ENCODE measurements at regions not wholly inside any gene's neighbourhood (a gene's known extent, or its start where the extent isn't known, plus 50 kb on each side); places are given as distances from the start of the nearest gene placed in this dataset.

DNA sequence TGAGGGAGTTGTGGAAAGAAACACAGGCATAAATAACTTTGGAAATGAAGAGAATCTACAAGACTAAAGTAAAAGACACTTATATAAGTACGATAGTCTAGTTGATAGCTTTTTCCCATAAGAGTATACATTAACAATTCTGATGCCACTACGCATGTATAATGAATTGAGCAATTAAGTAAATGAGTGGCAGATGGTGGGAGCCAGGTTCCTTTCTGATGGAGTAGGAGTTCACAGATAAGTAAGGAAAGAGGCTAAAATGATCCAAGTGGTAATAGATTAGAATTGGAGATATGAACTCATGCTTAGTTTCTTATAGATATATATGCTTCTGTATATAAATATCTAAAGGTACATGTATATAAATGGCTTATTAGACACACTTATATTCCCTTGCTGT lies 368.3 kb downstream of the FAM181B start:
- DNase-seq, result no peak

DNA sequence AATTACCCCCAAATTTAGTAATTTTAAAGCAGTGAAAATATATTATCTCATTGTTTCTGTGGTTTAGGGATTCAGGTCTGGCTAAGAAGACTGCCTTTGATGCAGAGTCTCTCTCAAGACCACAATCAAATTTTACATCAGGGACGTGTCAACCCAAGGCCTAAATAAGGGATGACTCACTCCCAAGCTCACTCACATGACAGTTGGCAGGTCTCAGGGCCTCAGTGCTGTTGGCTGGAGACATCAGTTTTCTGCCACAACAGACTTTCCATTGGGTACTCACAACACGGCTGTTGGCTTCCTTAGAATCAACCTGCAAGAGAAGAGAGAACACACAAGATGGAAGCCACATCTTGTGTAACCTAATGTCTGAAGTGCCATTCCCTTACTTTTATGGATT lies 377.3 kb downstream of the FAM181B start:
- no peak for DNase-seq

DNA sequence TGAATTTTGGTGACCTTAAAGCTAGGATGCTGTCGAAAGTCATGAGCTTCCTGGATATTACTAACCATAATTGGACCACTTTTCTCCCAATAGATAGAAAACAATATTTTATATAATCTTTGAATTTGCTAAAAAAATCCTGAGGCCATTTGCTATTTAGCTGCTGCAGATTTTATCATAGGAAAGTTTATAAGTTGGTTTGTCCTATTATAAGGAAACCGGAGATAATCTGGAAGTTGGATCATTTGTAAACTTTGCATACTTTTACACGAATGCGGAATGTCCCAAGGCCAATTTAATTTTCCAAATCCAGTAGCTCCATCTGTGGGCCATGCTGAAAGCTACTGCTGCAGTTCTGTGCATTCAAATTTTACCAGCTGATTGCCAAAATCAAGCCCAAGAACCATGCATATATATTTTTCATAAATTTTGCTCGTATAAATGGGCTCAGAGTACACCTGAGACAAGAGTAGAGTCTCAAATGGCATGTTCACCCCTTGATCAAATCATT lies 378.3 kb downstream of the FAM181B start:
- no peak for DNase-seq

DNA sequence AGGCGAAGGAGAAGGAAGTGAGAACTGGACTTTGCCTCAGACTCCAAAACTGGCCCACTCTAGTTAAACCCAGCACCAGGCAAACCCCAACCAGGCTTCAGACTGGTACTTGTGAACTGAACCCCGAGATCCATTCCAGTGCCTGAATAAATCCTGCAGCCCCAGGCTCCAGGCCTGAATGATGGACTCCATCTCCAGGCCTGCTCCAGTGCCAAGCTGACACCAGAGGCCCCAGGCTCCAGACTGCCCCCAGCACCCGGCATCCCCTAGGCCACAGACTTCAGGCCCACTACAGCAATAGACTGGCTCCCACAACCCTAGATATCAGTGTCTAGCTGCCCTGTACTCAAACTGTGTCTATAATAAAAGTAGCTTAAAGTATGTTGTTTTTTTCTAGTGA lies 406.8 kb downstream of the FAM181B start:
- DNase-seq, result no peak

DNA sequence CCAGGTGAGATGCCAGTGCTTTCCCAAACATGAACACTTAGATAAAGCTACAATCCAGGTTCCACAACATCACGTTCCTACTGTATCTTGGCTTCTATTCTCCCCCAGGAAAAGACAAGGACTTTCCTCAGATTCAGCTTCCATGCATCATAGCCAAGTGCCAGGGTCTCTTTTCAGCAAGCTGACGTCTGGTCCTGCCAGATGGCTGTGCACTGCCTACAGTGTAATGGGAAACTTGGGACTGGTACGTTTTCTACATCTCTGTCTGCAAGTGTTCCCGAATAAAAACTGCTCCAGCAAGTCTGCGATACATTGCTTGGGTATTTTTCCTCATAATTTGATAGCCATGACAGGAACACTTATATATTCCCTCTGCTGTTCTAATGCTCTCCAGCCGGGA lies 412.5 kb downstream of the FAM181B start:
- DNase-seq, result no peak

DNA sequence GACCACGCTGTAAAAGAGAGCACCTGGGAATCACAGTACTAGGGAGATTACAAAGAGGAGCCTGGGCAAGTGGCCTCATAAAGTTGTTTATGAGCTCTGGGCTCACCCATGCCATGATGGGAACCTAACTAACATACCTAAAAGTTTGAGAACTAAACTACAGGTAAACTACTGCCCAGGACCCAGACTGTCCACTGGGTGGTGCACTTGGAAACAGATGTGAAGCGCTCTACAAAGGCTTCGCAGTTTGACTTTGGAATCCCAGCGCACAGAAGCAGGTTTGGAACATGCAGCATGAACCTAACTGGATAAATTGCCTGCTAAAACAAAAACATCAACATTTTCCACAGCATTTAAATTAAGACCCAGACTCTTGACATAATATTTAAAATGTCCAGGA lies 418.6 kb downstream of the FAM181B start:
- no peak for DNase-seq

DNA sequence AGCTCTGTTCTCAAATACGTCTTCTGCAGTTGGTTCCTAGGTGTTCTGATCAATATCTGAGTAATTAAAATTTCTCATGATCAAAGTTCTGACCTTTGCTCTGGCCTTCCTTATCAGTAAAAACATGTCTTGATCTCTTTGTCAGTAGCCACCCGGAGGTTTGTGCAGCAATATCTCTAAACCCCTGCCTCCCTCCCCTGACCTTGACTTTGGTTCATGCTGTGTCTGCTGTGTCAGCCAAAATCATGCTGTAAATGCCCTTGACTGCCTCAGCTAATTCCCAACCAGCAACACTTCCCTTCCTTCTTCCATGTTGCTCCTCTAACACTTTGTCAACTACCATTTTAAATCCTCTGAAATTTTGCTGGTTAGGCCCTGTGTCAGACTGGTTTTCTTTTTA lies 424.7 kb downstream of the FAM181B start:
- DNase-seq, result no peak

DNA sequence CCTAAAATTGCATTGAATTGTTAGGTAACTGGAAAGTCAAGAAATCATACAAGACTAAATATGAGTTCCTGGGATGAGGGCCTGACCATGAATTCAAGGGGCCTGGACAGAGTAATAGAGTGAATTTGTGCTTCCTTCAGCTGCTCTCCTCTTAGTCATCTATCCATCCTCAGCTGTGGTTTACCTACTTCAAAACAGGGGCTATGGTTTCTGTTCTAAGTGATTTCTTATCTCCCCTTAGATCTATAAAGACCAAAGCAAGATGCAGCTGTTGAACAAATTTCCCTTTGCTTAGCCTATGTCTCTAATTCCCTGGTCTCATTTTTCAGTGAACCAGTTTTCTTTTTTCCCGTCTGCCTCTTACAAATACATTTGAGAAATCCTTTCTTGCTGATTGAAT lies 428.5 kb downstream of the FAM181B start:
- DNase-seq, result no peak

DNA sequence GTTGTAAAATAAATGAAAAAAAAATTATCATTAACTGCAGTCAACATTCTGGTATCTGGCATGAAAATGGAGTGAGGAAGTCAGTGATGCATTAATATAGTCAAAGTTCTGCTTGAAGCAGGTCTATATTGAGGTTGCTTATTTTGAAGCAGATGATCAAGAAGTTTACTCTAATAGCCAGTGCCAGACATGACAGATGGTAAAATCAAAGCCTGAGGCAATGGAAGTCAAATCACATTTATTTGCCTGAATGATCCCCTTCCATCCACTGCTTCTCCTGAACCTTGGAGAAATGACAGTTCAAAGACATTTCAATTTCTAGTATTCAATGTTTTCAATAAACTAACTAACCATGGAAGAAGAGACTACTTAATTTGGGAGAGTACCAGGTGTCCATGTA lies 430.0 kb downstream of the FAM181B start:
- DNase-seq, result no peak

DNA sequence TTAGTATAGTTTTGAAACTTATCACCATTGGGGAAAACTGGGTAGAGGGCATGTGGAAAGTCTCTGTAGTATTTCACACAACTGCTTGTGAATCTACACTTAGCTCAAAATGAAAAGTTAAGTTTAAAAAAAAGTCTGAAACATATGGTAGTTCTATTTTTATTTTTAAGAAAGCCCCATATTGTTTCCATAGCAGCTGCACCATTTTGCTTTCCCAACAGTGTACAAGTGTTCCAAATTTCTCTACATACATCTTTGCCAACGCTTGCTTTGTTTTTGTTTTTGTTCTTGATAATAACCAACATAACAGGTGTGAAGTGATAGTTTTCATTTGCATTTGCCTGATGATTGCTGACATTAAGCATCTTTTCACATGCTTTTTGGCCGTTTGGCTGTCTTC lies 445.2 kb downstream of the FAM181B start:
- DNase-seq, result no peak

DNA sequence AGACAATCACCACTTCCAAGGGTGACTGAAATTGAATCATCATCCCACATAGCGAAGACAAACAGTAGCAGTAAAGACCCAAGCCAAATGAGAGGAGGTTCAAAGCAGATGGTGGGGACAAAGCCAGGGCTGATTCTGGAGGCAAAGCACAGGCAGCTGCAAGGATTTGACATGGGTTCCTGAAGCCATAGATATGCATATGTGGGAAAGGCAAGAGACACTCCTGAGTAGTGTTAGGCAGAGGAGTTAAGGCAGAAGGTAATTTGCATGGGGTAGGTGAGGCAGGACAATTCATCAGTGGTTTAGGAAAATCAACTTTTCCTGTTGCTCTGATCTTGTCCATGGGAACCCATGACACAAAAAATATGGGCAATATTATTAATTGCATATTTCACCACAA lies 462.8 kb downstream of the FAM181B start:
- no peak for DNase-seq

DNA sequence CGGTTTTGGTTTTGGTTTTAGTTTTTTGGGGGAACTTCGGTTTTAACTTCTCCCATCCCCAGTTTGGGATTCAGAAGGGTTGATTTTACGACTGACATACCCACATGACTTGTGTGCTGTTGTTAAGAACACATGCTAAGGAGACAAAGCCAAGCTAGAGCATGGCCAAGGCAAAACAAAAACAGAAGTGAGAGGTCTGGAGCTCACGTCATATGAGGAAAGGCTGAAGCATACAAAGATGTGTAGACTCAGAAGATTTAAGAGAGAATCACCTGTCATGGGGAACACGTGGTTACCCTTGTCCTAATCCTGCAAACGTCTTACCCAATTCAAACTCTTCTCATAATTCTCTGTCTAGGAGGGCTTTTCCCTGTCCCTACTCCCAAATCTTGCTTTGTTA lies 465.0 kb downstream of the FAM181B start:
- no peak for DNase-seq

DNA sequence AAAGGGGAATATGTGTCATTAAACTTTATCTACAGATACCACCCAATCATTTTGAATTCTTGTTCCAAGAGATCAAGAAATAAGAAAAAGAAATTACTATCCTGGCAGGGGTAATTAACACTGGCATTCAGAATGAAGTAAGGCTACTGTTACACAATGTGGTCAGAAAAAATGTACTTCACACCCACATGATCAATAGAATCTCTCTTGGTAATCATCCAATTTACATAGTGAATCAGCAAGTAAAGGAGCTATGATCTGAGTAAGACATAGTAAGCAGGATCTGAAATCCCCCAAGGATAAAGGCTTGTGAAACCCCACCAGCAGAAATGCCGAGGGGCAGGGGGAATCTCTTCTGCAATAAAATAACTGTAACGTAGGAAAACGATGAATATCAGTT lies 466.5 kb downstream of the FAM181B start:
- DNase-seq, result no peak

DNA sequence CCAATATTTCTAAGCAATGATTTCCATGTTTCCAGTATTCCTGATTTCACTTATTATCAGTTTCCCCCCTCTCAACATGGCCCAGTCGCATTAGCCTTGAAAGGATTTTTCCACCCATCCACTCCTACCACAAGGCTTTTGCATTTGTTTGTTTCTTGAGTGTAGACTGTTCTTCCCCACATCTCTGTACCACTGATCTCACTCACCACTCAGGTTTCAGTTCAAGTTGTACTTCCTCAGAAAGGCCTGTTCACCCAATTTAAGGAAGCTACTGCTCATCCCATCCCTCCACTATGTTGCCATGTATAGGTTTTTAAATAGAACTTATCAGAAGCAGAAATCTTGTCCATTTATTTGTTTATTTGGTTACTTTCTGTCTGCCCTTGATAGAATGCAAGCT lies 472.3 kb downstream of the FAM181B start:
- no peak for DNase-seq

DNA sequence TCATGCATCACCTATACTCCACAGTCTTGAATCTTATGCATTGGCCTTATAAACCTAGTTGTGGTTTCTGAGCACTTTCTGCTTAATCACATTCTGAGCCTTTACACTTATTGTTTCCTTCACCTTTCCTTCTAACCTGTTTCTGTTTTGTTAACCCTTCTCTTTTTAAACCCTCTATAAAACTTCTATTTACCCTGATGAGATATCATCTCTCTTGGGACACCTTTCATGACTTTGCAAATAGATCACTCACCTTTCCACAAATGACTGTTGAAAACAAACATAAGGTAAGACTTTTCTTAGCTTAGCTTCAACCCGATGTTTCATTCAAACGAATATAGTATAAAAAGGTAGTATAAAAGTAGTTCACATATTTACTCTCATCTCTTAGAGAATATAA lies 483.6 kb downstream of the FAM181B start:
- DNase-seq, result no peak

DNA sequence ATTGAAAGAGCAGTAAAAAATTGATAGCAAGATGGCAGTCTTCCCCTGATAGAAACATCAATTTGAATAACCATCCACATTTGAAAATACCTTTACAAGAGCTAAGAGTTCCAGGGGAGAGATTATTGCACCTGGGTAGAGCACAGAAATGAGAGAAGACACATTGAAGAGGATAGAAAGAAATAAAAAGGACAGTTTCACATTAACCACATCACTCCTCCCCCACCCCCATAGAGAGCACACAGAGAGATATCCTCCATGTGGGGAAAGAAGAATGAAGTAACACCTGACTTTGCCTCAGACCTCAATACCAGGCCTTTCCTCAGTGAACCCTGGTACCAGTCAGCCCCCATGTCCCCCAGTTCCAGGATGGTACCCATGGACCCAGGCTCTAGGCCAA lies 486.7 kb downstream of the FAM181B start:
- DNase-seq, result no peak

DNA sequence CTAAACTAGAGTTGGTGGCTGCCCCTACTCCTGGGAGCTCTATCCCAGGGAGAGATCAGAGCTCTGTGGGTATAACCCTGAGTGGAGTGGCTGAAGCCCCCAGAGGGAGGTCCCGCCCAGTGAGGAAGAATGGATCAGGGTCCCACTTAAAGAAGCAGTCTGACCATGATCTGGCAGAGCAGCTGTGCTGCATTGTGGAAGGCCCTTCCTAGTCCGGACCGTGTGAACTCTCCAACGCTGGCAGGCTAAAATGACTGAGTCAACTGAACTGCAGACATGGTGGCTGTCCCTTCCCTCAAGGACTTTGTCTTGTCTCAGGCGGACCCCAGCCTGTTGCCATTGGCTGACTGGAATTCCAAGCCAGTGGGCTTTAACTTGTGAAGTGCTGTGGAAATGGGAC lies 494.2 kb downstream of the FAM181B start:
- DNase-seq, result no peak

DNA sequence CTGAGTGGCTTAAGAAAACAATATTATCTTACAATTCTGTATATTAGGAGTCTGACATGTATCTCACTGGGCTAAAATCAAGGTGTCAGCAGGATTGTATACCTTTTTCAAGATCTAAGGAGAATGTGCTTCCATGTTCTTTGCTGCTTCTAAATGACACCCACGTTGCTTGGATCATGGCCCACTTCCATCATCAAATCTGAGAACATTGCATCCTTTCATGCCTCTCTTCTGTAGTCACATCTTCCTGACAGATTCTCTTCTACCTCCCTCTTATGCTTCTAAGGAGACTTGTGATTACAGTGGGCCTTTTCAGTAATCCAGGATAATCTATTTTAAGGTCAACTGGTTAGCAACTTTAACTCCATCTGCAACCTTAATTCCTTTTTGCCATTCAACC lies 499.4 kb downstream of the FAM181B start:
- peak; percentile 7 for DNase-seq

DNA sequence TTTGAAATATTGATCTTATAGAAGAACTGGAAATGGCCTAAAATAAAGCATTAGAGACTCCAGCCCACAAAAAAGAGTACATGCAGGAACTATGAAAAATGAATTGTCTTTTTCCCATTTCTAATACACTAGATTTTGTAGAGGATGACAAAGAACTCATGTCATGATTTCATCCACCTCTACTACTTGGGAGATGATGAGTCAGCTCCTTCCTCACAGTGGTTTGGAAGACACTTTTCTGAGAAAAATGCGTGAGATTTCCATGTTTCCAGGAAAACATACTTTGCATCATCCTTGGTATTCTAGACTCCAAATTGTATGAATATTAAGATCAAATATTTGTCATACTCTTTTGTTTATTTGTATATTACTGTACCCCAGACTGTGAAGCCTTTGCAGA lies 500.5 kb downstream of the FAM181B start:
- DNase-seq, result peak; percentile 73

DNA sequence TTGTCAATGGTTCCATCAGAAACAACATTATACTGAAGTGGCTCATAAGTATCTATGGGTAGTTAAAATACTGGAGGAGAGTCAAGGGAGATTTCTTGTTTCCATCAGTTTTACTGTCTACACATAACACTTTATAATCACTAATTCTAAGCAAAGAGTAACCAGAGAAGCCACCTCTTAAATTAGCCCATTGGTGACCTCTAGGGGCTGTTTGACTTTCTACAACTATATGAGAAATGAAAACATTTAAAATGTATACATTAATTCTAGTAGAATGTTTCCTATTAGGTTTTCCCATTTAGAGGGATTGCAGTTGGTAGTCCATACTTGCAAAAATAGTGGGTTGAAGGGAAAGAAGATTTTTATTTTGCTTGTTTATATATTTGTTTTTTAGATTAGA lies 504.3 kb downstream of the FAM181B start:
- DNase-seq, result peak; percentile 30

DNA sequence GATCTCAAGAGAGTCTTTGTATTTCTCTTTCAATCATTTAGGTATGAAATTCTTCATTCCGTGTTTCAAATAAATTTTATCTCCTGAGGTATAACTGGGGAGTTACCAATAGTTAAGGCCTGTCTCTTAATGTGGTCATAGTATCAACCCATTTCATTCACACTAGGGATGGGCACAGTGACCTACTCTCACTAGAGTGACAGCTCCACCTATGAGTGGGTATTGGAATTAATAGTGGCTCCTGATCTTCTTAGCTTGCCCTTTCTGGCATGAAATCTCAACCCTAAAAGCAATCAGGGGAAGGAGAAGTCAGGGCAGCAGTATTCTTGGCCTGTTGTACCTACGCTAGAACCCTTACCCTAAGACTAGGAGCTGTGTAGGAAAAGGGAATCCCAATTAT lies 507.7 kb downstream of the FAM181B start:
- DNase-seq, result no peak

DNA sequence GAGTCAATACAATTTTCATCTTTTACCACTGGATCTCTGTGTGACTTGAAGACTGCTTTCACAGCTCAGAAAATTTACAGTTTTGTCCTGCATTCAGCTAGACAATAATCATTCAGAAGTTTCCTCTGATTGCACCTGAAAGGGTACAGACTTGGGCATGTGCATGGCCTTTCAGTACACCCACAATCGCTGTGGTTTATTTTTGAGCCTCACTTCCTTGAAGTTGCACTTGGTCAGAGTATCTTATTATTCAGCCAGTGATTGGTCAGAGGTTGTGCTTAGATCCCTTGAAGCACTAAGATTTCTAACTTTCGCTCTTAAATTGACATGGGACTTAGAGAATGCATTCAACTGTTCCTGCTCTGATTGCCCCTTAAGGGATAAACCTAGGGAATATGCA lies 508.2 kb downstream of the FAM181B start:
- no peak for DNase-seq

DNA sequence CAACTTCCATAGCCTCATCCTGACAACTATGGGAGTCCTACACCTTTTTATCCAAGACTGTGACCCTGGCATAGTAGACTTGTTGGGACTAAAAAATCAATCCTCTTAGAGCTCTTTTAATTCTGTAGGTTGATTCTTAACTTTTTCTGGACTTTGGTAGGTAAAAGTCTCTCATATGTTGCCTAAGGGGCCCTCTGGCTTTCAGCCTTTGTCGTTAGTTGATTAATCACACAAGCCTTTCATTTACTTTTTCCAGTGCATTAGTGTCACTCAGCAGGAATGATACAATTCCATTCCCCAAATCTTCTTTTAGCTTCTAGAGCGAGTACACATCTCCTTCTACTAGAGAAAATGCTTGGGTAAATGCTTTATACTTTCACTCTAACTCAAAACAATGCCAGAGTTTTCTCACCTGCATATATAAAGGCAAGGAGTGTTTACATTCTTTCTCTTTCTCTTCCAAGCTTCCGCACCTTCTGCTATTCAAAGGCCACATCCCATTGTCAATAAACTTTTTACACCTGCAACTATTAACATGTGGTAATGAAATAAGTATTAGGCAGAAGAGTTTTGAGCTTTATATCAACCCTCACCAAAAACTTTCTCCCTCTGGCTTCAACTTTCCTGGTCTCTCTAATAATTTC lies 516.6 kb downstream of the FAM181B start:
- no peak for DNase-seq

DNA sequence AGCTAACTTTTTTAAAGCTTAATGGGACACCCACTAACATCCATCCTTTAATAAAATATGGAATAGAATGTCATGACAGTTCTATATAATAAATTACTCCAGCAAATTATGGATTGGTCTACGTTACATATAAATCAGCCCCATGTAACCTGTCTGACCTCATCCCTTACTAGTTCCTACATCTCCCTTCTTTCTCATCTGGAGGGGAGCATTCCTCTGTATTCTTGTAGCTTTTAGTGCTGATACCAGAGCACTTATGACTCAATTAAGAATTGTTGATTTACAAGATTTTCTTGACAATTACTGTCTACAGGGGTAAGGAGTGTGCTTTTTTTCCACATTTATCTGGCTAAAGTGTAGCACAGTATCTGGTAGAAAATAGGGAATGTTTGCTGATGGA lies 523.7 kb downstream of the FAM181B start:
- DNase-seq, result no peak

DNA sequence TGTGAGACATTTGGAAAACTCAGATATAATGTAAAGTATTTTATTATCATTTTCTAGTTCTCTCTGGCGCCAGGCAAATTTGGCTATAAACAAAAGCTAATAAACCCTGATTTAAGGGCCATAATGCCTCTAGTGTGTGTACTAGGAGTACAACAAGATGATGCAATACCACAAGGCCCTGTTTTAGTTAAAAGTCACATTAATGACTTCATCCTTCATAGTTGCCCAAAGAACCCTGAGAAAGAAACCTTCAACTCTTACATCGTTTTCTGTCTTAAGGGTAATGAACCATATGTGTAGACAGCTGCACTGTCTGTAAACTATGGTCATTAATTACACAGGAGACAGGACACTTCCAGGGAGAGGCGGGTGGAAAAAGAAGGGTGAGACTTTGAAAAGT lies 538.4 kb downstream of the FAM181B start:
- DNase-seq, result no peak

DNA sequence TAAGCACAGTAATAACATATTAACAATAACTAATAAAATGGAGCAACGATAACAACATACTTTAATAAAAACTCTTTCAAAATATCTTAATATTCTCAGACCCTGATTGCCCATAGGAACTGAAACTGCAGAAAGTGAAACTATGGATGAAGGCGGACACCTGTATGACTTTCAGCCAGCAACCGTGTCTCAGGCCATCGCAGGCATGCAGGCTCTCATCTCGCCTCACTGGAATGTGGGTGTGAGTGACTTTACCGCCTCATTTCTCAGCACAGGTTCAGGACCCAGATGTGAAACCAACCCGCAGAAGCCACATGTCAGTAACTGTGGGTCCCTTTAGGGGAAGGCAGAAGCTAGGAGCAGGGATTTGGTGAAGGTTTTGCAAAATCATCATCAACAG lies 539.1 kb downstream of the FAM181B start:
- no peak for DNase-seq

Measured in fibroblast of skin of right biceps (primary cell).